Loucy (cell line): ENCODE measurements at regions not wholly inside any gene's neighbourhood (a gene's known extent, or its start where the extent isn't known, plus 50 kb on each side); places are given as distances from the start of the nearest gene placed in this dataset.

Source experiments
- H2AFZ ChIP-seq: fragments of 200-600 bp; sonication (generic); 2 replicates; pipeline ENCODE4 v1.6.0; 2016; ENCODE audit warnings: antibody characterized with exemption, mild to moderate bottlenecking, low read length, moderate library complexity
- H3F3A ChIP-seq: fragments of 200-600 bp; 2 replicates; pipeline ENCODE4 v1.6.0; 2016; ENCODE audit warnings: antibody characterized with exemption, low read depth, mild to moderate bottlenecking
- H3K27me3 ChIP-seq: fragments of 200-600 bp; sonication (generic); 2 replicates; pipeline ENCODE4 v1.6.1; 2014; ENCODE audit warnings: low read length, mild to moderate bottlenecking; ENCODE audit not compliant: insufficient read depth, poor library complexity, severe bottlenecking
- H3K36me3 ChIP-seq: fragments of 200-600 bp; sonication (generic); 2 replicates; pipeline ENCODE4 v1.6.1; 2016; ENCODE audit warnings: low read length; ENCODE audit not compliant: insufficient read depth
- H3K4me1 ChIP-seq: fragments of 200-600 bp; sonication (generic); 2 replicates; pipeline ENCODE4 v1.5.1; 2014; ENCODE audit warnings: low read length, mild to moderate bottlenecking; ENCODE audit not compliant: insufficient read depth, poor library complexity, severe bottlenecking
- H3K4me2 ChIP-seq: fragments of 200-600 bp; sonication (generic); 2 replicates; pipeline ENCODE4 v1.6.0; 2014; ENCODE audit warnings: antibody characterized with exemption, low read length, low read depth, mild to moderate bottlenecking; ENCODE audit not compliant: poor library complexity, severe bottlenecking
- H3K4me3 ChIP-seq: fragments of 200-600 bp; sonication (generic); 2 replicates; pipeline ENCODE4 v1.5.1; 2014; ENCODE audit warnings: low read length, mild to moderate bottlenecking, mixed read lengths; ENCODE audit not compliant: poor library complexity, severe bottlenecking
- H3K79me2 ChIP-seq: fragments of 200-600 bp; sonication (generic); 2 replicates; pipeline ENCODE4 v1.6.1; 2014; ENCODE audit warnings: low read length; ENCODE audit not compliant: insufficient read depth
- H3K9ac ChIP-seq: fragments of 200-600 bp; sonication (generic); 2 replicates; pipeline ENCODE4 v1.6.0; 2014; ENCODE audit warnings: mild to moderate bottlenecking, low read depth, low read length, moderate library complexity; ENCODE audit not compliant: poor library complexity, severe bottlenecking
- H3K9me2 ChIP-seq: fragments of 200-600 bp; sonication (generic); replicated peaks from 2 replicates; pipeline ENCODE4 v1.6.1; 2016; ENCODE audit warnings: low read depth, low read length, mixed read lengths
- H3K9me3 ChIP-seq: fragments of 200-600 bp; sonication (generic); 2 replicates; pipeline ENCODE4 v1.6.1; 2014; ENCODE audit warnings: mild to moderate bottlenecking, antibody characterized with exemption, low read length, low read depth; ENCODE audit not compliant: insufficient read depth
- H4K20me1 ChIP-seq: fragments of 200-600 bp; sonication (generic); 2 replicates; pipeline ENCODE4 v1.6.0; 2014; ENCODE audit warnings: antibody characterized with exemption, low read length, mild to moderate bottlenecking; ENCODE audit not compliant: insufficient read depth, poor library complexity, severe bottlenecking
- EZH2phosphoT487 ChIP-seq: fragments of 200-600 bp; IDR thresholded peaks from 2 replicates; pipeline ENCODE4 v1.6.1; 2018; ENCODE audit warnings: antibody characterized with exemption, mild to moderate bottlenecking, moderate library complexity, borderline replicate concordance
- TF ChIP-seq, protein P1 (sequence below): fragments of 200-600 bp; sonication (generic); conservative IDR thresholded peaks from 2 replicates; pipeline ENCODE4 v1.5.1; 2014; ENCODE audit warnings: mild to moderate bottlenecking, antibody characterized with exemption, low read length

DNA sequence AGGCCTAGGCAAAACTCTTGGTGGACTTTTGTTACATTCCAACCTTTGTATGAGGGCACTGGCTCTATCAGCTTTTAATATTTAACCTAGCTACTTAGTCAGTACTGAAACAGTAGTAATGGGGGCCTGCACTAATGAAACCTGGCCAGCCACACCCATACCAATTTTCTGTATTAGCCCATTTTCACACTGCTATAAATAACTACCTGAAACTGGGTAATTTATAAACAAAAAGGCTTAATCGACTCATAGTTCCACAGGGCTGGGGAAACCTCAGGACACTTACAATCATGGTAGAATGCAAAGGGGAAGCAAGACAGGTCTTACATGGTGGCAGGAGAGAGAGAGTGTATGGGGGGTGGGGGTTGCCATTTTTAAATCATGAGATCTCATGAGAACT is 245.7 kb upstream of the RGS18 start:
- Histone ChIP-seq H3K4me1 (no peaks in the 10 kb centered on the region), H3F3A (no peaks in the 10 kb centered on the region), H3K27me3 (no peaks in the 10 kb centered on the region), H4K20me1 (no peaks in the 10 kb centered on the region), H2AFZ (no peak overlapping the region), H3K9me2 (no peaks in the 10 kb centered on the region), H3K9me3 (no peaks in the 10 kb centered on the region; the same call in 1 of the 2 replicates), H3K36me3 (no peaks in the 10 kb centered on the region), H3K79me2 (no peaks in the 10 kb centered on the region), H3K4me3 (no peak overlapping the region), H3K9ac (no peak overlapping the region), H3K4me2 (no peak overlapping the region)
- TF ChIP-seq, protein P1, sequence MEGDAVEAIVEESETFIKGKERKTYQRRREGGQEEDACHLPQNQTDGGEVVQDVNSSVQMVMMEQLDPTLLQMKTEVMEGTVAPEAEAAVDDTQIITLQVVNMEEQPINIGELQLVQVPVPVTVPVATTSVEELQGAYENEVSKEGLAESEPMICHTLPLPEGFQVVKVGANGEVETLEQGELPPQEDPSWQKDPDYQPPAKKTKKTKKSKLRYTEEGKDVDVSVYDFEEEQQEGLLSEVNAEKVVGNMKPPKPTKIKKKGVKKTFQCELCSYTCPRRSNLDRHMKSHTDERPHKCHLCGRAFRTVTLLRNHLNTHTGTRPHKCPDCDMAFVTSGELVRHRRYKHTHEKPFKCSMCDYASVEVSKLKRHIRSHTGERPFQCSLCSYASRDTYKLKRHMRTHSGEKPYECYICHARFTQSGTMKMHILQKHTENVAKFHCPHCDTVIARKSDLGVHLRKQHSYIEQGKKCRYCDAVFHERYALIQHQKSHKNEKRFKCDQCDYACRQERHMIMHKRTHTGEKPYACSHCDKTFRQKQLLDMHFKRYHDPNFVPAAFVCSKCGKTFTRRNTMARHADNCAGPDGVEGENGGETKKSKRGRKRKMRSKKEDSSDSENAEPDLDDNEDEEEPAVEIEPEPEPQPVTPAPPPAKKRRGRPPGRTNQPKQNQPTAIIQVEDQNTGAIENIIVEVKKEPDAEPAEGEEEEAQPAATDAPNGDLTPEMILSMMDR = no peak
- no peak for TF ChIP-seq EZH2phosphoT487

DNA sequence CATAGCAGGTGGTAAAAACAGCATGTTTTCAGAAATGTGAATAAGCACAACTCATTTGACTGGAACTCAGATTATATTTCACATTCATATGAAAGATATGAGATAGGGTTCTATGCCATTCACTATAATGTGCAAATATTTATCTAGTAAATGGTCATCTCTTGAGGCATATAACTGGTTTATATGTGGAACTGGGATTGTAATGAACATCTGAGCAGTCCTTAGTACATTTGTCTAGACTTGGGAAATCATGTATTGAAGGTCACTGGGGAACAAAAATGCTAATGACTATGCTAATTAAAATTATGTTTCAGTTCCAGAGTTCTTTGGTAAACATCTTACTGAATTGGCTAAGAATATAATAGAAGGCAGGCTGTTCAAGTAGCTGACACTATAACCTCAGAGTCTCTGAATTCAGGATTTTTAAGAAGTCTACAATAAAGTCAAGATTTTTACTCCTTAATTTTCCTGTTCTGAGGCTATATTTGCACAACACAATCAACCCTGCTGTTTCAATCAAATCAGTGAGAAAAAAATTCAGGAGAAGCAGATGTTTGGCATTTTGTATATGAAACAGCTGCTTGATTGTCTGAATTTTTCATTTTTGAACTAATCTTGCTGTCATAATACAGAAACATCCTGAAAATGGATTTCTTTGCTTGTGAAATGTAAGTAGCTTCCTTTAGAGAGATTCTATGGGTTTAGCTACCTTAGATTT is 244.8 kb upstream of the RGS18 start:
- no peaks in the 10 kb centered on the region for H4K20me1 ChIP-seq
- no peak overlapping the region for H3K4me2 ChIP-seq
- no peaks in the 10 kb centered on the region for H3K36me3 ChIP-seq
- no peaks in the 10 kb centered on the region for H3K9me2 ChIP-seq
- no peaks in the 10 kb centered on the region for H3K79me2 ChIP-seq
- TF ChIP-seq, protein P1 = no peak
- TF ChIP-seq EZH2phosphoT487 = no peak
- H3K9me3 ChIP-seq = no peaks in the 10 kb centered on the region; the same call in 1 of the 2 replicates
- H3K27me3 ChIP-seq = no peaks in the 10 kb centered on the region
- no peak overlapping the region for H3K9ac ChIP-seq
- H3F3A ChIP-seq = no peaks in the 10 kb centered on the region
- peaks cover 2% of the 10 kb centered on the region for H3K4me1 ChIP-seq
- H3K4me3 ChIP-seq = no peak overlapping the region
- H2AFZ ChIP-seq = no peak overlapping the region

DNA sequence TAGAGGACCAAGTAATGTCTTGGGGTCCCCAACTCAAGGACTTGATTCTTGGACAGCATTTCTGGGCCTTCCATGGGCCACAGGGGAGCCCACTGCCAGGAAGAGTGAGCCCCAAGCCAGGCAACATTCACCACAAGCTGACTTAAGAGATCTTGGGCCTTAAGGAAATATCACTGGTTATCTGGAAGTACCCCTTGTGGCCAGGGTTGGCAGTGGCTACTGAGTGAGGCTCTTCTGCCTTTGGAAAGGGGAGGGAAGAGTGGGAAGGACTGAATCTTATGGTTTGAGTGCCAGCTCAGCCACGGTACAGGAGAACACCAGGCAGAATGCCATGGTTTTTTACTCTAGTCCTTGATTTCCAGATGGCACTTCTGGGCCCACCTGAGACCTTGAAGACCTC is 228.9 kb upstream of the RGS18 start:
- Histone ChIP-seq H2AFZ (no peak overlapping the region), H3K4me2 (no peak overlapping the region), H3K9me3 (no peaks in the 10 kb centered on the region), H3K9ac (no peak overlapping the region), H4K20me1 (no peaks in the 10 kb centered on the region), H3F3A (no peaks in the 10 kb centered on the region), H3K9me2 (no peaks in the 10 kb centered on the region), H3K36me3 (no peaks in the 10 kb centered on the region), H3K4me3 (no peak overlapping the region), H3K27me3 (no peaks in the 10 kb centered on the region), H3K4me1 (no peaks in the 10 kb centered on the region), H3K79me2 (no peaks in the 10 kb centered on the region)
- TF ChIP-seq, protein P1 = no peak
- no peak for TF ChIP-seq EZH2phosphoT487
